ENCODE measurements at regions not wholly inside any gene's neighbourhood (a gene's known extent, or its start where the extent isn't known, plus 50 kb on each side); places are given as distances from the start of the nearest gene placed in this dataset.

DNA sequence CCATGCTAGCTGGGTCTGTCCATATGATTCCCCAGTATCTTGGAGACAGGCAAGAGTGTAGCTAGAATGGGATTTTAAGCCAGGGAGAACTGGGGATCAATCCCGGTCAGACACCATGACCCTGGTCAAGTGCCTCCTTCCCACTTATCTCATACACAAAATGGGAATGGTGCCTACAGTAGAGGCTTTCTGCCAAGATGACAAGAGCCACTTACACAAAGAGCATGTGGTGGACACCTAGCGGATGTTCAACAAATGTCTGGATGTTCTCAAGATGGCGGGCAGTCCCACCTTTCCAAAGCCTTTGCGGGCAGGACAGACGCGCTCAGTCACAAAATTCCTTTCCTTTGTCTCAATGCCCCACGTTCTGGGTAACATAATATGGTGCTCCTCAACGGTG is 57.3 kb downstream of the MAF start:
- TF ChIP-seq, protein P1, sequence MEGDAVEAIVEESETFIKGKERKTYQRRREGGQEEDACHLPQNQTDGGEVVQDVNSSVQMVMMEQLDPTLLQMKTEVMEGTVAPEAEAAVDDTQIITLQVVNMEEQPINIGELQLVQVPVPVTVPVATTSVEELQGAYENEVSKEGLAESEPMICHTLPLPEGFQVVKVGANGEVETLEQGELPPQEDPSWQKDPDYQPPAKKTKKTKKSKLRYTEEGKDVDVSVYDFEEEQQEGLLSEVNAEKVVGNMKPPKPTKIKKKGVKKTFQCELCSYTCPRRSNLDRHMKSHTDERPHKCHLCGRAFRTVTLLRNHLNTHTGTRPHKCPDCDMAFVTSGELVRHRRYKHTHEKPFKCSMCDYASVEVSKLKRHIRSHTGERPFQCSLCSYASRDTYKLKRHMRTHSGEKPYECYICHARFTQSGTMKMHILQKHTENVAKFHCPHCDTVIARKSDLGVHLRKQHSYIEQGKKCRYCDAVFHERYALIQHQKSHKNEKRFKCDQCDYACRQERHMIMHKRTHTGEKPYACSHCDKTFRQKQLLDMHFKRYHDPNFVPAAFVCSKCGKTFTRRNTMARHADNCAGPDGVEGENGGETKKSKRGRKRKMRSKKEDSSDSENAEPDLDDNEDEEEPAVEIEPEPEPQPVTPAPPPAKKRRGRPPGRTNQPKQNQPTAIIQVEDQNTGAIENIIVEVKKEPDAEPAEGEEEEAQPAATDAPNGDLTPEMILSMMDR (IDR thresholded peaks at IDR 0.05; ENCODE audit: poor library complexity) = no peak
- TF ChIP-seq EZH2phosphoT487 (IDR thresholded peaks at IDR 0.05; ENCODE audit: low read depth, severe bottlenecking, unreplicated experiment) (no peak), EZH2 (IDR thresholded peaks at IDR 0.05; ENCODE audit: borderline replicate concordance) (no peak)
